ENCODE measurements at regions not wholly inside any gene's neighbourhood (a gene's known extent, or its start where the extent isn't known, plus 50 kb on each side); places are given as distances from the start of the nearest gene placed in this dataset.

- TF ChIP-seq CTCF (conservative IDR thresholded peaks at IDR 0.05; ENCODE audit: low read depth, low read length) = no peak
- TF ChIP-seq EZH2 (IDR thresholded peaks at IDR 0.05; ENCODE audit: borderline replicate concordance, low read depth, low read length, poor library complexity, severe bottlenecking) = no peak
These were observed 516.5 kb upstream of the RAB6C start for GRCh38 chr2:129462967-129463366.

Measured in A673 (cell line).